ENCODE measurements at regions not wholly inside any gene's neighbourhood (a gene's known extent, or its start where the extent isn't known, plus 50 kb on each side); places are given as distances from the start of the nearest gene placed in this dataset.

- peak; percentile 26 for DNase-seq
These were observed 470.7 kb downstream of the SOX9 start for GRCh38 chr17:72591289-72592241.

GRCh38 chr17:72592242-72592966 is 471.6 kb downstream of the SOX9 start:
- peak; percentile 90 for DNase-seq

GRCh38 chr17:72592967-72593325 is 472.1 kb downstream of the SOX9 start:
- DNase-seq: no peak

GRCh38 chr17:72594248-72594647 is 473.4 kb downstream of the SOX9 start:
- DNase-seq: no peak

Data from NCI-H1436 (cell line).